ENCODE measurements at regions not wholly inside any gene's neighbourhood (a gene's known extent, or its start where the extent isn't known, plus 50 kb on each side); places are given as distances from the start of the nearest gene placed in this dataset.

- TF ChIP-seq TAF1 (IDR thresholded peaks at IDR 0.05; ENCODE audit: borderline replicate concordance, insufficient read depth, low read length), result no peak
- TF ChIP-seq REST (IDR thresholded peaks at IDR 0.05; ENCODE audit: insufficient read depth in 1 of 2, low read depth in 2 of 2, low read length in 2 of 2), result no peak
- TF ChIP-seq FOXP2 (optimal IDR thresholded peaks at IDR 0.05; ENCODE audit: borderline replicate concordance, extremely low read depth, extremely low read length, insufficient read depth), result no peak
- no peak for TF ChIP-seq SIN3A (IDR thresholded peaks at IDR 0.05; ENCODE audit: borderline replicate concordance, insufficient read depth, low read length)
- no peak for TF ChIP-seq POLR2AphosphoS5 (IDR thresholded peaks at IDR 0.05; ENCODE audit: low read depth, low read length)
Measured at GRCh38 chr18:22318745-22319407, 98.8 kb downstream of the CTAGE1 start.

DNA sequence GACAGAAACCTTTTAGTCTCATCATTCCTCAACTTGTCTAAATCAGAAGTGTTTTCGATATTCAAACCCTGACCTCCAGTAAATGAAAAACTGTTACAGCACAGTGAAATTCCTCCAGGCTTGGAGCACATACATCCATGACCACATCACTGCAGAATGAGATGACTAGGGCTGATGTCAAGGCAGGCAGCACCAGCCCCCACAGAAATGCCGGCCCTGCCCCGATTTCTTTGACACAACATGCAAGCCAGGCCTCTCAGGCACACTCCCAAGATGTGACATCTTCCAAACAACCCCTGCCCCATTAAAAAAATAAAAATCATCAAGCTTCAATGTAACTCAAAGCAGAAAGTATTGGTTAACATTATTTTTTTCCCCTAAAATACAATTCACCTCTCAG, 103.3 kb downstream of the CTAGE1 start:
- no peak for TF ChIP-seq POLR2AphosphoS5 (IDR thresholded peaks at IDR 0.05; ENCODE audit: low read depth, low read length)
- no peak for TF ChIP-seq SIN3A (IDR thresholded peaks at IDR 0.05; ENCODE audit: borderline replicate concordance, insufficient read depth, low read length)
- no peak for TF ChIP-seq REST (IDR thresholded peaks at IDR 0.05; ENCODE audit: insufficient read depth in 1 of 2, low read depth in 2 of 2, low read length in 2 of 2)
- no peak for TF ChIP-seq FOXP2 (optimal IDR thresholded peaks at IDR 0.05; ENCODE audit: borderline replicate concordance, extremely low read depth, extremely low read length, insufficient read depth)
- no peak for TF ChIP-seq TAF1 (IDR thresholded peaks at IDR 0.05; ENCODE audit: borderline replicate concordance, insufficient read depth, low read length)

GRCh38 chr18:22314001-22314400, 103.7 kb downstream of the CTAGE1 start:
- TF ChIP-seq FOXP2 (optimal IDR thresholded peaks at IDR 0.05; ENCODE audit: borderline replicate concordance, extremely low read depth, extremely low read length, insufficient read depth) (no peak), POLR2AphosphoS5 (IDR thresholded peaks at IDR 0.05; ENCODE audit: low read depth, low read length) (no peak), TAF1 (IDR thresholded peaks at IDR 0.05; ENCODE audit: borderline replicate concordance, insufficient read depth, low read length) (no peak), SIN3A (IDR thresholded peaks at IDR 0.05; ENCODE audit: borderline replicate concordance, insufficient read depth, low read length) (no peak), REST (IDR thresholded peaks at IDR 0.05; ENCODE audit: insufficient read depth in 1 of 2, low read depth in 2 of 2, low read length in 2 of 2) (no peak)

GRCh38 chr18:22311301-22311700, 106.4 kb downstream of the CTAGE1 start:
- TF ChIP-seq TAF1 (IDR thresholded peaks at IDR 0.05; ENCODE audit: borderline replicate concordance, insufficient read depth, low read length), result no peak
- no peak for TF ChIP-seq POLR2AphosphoS5 (IDR thresholded peaks at IDR 0.05; ENCODE audit: low read depth, low read length)
- TF ChIP-seq SIN3A (IDR thresholded peaks at IDR 0.05; ENCODE audit: borderline replicate concordance, insufficient read depth, low read length), result no peak
- TF ChIP-seq FOXP2 (optimal IDR thresholded peaks at IDR 0.05; ENCODE audit: borderline replicate concordance, extremely low read depth, extremely low read length, insufficient read depth), result no peak
- no peak for TF ChIP-seq REST (IDR thresholded peaks at IDR 0.05; ENCODE audit: insufficient read depth in 1 of 2, low read depth in 2 of 2, low read length in 2 of 2)
